Stomach (tissue), 8 donors: ENCODE measurements at regions not wholly inside any gene's neighbourhood (a gene's known extent, or its start where the extent isn't known, plus 50 kb on each side); places are given as distances from the start of the nearest gene placed in this dataset.
"Not testable (repeated sequence)": the region's sequence is repeated elsewhere in the genome, so short reads cannot be mapped to it uniquely, and the experiment has no call there.

Source experiments
- DNase-seq, 2 donors: peaks; one replicate each; pipeline versions ENCODE4 v3.0.0 to v3.0.0-alpha.2; 2013 to 2019
- H3K27ac ChIP-seq, 5 donors: fragments of 200-600 bp in 4 of 5; sonication (generic) in 4 of 5; one replicate each; pipeline ENCODE4 v1.5.1; 2013 to 2019; ENCODE audit warnings: mild to moderate bottlenecking in 1 of 5, moderate library complexity in 1 of 5
- H3K27me3 ChIP-seq, 3 donors: fragments of 200-600 bp; sonication (generic); one replicate each; pipeline ENCODE4 v1.5.1; 2017 to 2019; ENCODE audit warnings: mixed run types in 1 of 3
- H3K36me3 ChIP-seq, 4 donors: fragments of 200-600 bp; sonication (generic); 1 replicate in 3 of 4; 2 replicates in 1 of 4; pipeline ENCODE4 v1.5.1; 2016 to 2019
- H3K4me1 ChIP-seq, 4 donors: fragments of 200-600 bp; sonication (generic); one replicate each; pipeline ENCODE4 v1.5.1; 2016 to 2019
- H3K4me3 ChIP-seq, 4 donors: fragments of 200-600 bp; sonication (generic) in 3 of 4; one replicate each; pipeline ENCODE4 v1.5.1; 2016 to 2019; ENCODE audit warnings: mild to moderate bottlenecking in 1 of 4
- H3K9me3 ChIP-seq, 4 donors: fragments of 200-600 bp; sonication (generic); one replicate each; pipeline ENCODE4 v1.5.1; 2016 to 2019
- CTCF ChIP-seq, 7 experiments: fragments of 450-650 bp in 4 of 7; fragments of 200-600 bp in 3 of 7; sonication (generic) in 3 of 7; IDR thresholded peaks; one replicate each; pipeline ENCODE4 v1.5.1; 2016 to 2019; ENCODE audit warnings: antibody characterized with exemption in 7 of 7, control low read depth in 2 of 7, mild to moderate bottlenecking in 1 of 7
- EP300 ChIP-seq: sonication (generic); formaldehyde crosslinking; IDR thresholded peaks from one replicate; pipeline ENCODE4 v1.6.1; 2017; ENCODE audit warnings: antibody characterized with exemption
- POLR2A ChIP-seq, 4 donors: fragments of 450-650 bp; IDR thresholded peaks; one replicate each; pipeline ENCODE4 v1.6.1; 2016; ENCODE audit warnings: antibody characterized with exemption in 4 of 4, control low read depth in 2 of 4, mild to moderate bottlenecking in 1 of 4, moderate library complexity in 1 of 4
- POLR2AphosphoS5 ChIP-seq, 3 donors: sonication (generic); formaldehyde crosslinking; IDR thresholded peaks; one replicate each; pipeline ENCODE4 v1.6.1; 2016; ENCODE audit warnings: antibody characterized with exemption in 3 of 3
- WGBS, 5 donors: extraction: QIAGEN DNeasy Blood & Tissue Kit in 3 of 5; methylation state at CpG; one replicate each; pipeline versions ENCODE4 v1.1.5 to v1.1.7; 2013 to 2018; 5-methylcytosine and 5-hydroxymethylcytosine counted together
- intact Hi-C: fragments of 100-400 bp; cut with DNase I; formaldehyde crosslinking; loops from one replicate; pipeline ENCODE4 v1.15.1; 2023; ENCODE audit warnings: low total_unique reads
- donor health status: healthy with polysubstance abuse.
- donor health status: Bipolar disorder and iron deficiency.
- donor health status: healthy.

GRCh38 chr6:114939630-114940029 is 596.8 kb upstream of the HS3ST5 start:
- H3K36me3 ChIP-seq: no peaks in the 10 kb centered on the region
- intact Hi-C loops: no loop called here
- WGBS, 5 donors: 53 to 75% (median 69%) methylated on average over 2 of the region's 2 CpGs

GRCh38 chr6:114936080-114936479 is 593.3 kb upstream of the HS3ST5 start:
- H3K27ac ChIP-seq: no peak overlapping the region
- 86 to 94% (median 91%) methylated on average over 1 of the region's 1 CpG for WGBS, 5 donors

More at GRCh38 chr6:114939630-114940029, 596.8 kb upstream of the HS3ST5 start:
- no peak for DNase-seq
- Histone ChIP-seq H3K4me1 (no peaks in the 10 kb centered on the region), H3K9me3 (no peaks in the 10 kb centered on the region), H3K4me3 (no peak overlapping the region), H3K27ac (no peak overlapping the region), H3K27me3 (no peaks in the 10 kb centered on the region)
- no peak for TF ChIP-seq POLR2AphosphoS5 (IDR thresholded peaks at IDR 0.05)
- no peak for TF ChIP-seq EP300
- no peak for TF ChIP-seq POLR2A (IDR thresholded peaks at IDR 0.05)
- TF ChIP-seq CTCF (IDR thresholded peaks at IDR 0.05): no peak

GRCh38 chr6:114934079-114934478 is 591.3 kb upstream of the HS3ST5 start:
- WGBS, 5 donors: 63 to 100% (median 91%) methylated on average over 1 of the region's 1 CpG
- intact Hi-C loops: no loop called here

More at GRCh38 chr6:114936080-114936479, 593.3 kb upstream of the HS3ST5 start:
- Histone ChIP-seq H3K27me3 (no peaks in the 10 kb centered on the region), H3K9me3 (peaks cover 0 to 3% (median 0%) of the 10 kb centered on the region in 4 donors), H3K36me3 (no peaks in the 10 kb centered on the region), H3K4me3 (no peak overlapping the region), H3K4me1 (no peaks in the 10 kb centered on the region)
- DNase-seq: no peak
- no peak for TF ChIP-seq POLR2A (IDR thresholded peaks at IDR 0.05)
- no peak for TF ChIP-seq POLR2AphosphoS5 (IDR thresholded peaks at IDR 0.05)
- TF ChIP-seq CTCF (IDR thresholded peaks at IDR 0.05): no peak
- no peak for TF ChIP-seq EP300
- intact Hi-C loops: no loop called here

GRCh38 chr6:114928731-114929130 is 585.9 kb upstream of the HS3ST5 start:
- DNase-seq, intact Hi-C loops, H3K4me3 ChIP-seq, H3K36me3 ChIP-seq, H3K4me1 ChIP-seq, H3K27ac ChIP-seq, H3K27me3 ChIP-seq: not testable (repeated sequence)
- peaks cover 0 to 15% (median 8%) of the 10 kb centered on the region in 4 donors for H3K9me3 ChIP-seq
- 70 to 84% (median 78%) methylated on average over 7 to 8 of the region's 8 CpGs for WGBS, 5 donors

More at GRCh38 chr6:114934079-114934478, 591.3 kb upstream of the HS3ST5 start:
- H3K4me1 ChIP-seq: no peaks in the 10 kb centered on the region
- H3K9me3 ChIP-seq: peaks cover 0 to 8% (median 1%) of the 10 kb centered on the region in 4 donors
- TF ChIP-seq CTCF (IDR thresholded peaks at IDR 0.05) (no peak), EP300 (no peak)
- no peak for DNase-seq
- H3K36me3 ChIP-seq: no peaks in the 10 kb centered on the region
- H3K27ac ChIP-seq: no peak overlapping the region
- H3K4me3 ChIP-seq: no peak overlapping the region
- no peaks in the 10 kb centered on the region for H3K27me3 ChIP-seq

- DNase-seq: no peak
- no peaks in the 10 kb centered on the region for H3K27me3 ChIP-seq
- peaks cover 0 to 4% (median 0%) of the 10 kb centered on the region in 4 donors for H3K9me3 ChIP-seq
- H3K27ac ChIP-seq: no peak overlapping the region
- intact Hi-C loops: no loop called here
- H3K4me3 ChIP-seq: no peak overlapping the region
- WGBS, 5 donors: 81 to 91% (median 86%) methylated on average over 2 of the region's 2 CpGs
- TF ChIP-seq CTCF (IDR thresholded peaks at IDR 0.05) (no peak), POLR2A (IDR thresholded peaks at IDR 0.05) (no peak), EP300 (no peak), POLR2AphosphoS5 (IDR thresholded peaks at IDR 0.05) (no peak)
- H3K36me3 ChIP-seq: no peaks in the 10 kb centered on the region
- no peaks in the 10 kb centered on the region for H3K4me1 ChIP-seq
These were observed 563.3 kb upstream of the HS3ST5 start for GRCh38 chr6:114906096-114906495.
